GM10248 (cell line): ENCODE measurements at regions not wholly inside any gene's neighbourhood (a gene's known extent, or its start where the extent isn't known, plus 50 kb on each side); places are given as distances from the start of the nearest gene placed in this dataset.

Experiments used
- CTCF ChIA-PET: fragments of 300-600 bp; sonication (Branson Sonifier 250); formaldehyde crosslinking; extraction: SDS; loops from one replicate; lab custom pipeline; 2021; ENCODE audit warnings: antibody characterized with exemption; lab: Yijun Ruan, JAX
- POLR2A ChIA-PET: fragments of 350-650 bp; sonication (Branson Sonifier 250); formaldehyde crosslinking; extraction: SDS; loops from one replicate; lab custom pipeline; 2020; ENCODE audit warnings: antibody characterized with exemption; lab: Yijun Ruan, JAX
- DNase-seq: peaks from one replicate; pipeline ENCODE4 v3.0.0; 2012; ENCODE audit errors: extremely low spot score
- TF ChIP-seq, protein P1 (sequence below): IDR thresholded peaks from 2 replicates; pipeline ENCODE4 v1.5.1; 2012; ENCODE audit warnings: mild to moderate bottlenecking, low read depth; ENCODE audit errors: extremely low read depth, missing control alignments, control extremely low read depth

DNA sequence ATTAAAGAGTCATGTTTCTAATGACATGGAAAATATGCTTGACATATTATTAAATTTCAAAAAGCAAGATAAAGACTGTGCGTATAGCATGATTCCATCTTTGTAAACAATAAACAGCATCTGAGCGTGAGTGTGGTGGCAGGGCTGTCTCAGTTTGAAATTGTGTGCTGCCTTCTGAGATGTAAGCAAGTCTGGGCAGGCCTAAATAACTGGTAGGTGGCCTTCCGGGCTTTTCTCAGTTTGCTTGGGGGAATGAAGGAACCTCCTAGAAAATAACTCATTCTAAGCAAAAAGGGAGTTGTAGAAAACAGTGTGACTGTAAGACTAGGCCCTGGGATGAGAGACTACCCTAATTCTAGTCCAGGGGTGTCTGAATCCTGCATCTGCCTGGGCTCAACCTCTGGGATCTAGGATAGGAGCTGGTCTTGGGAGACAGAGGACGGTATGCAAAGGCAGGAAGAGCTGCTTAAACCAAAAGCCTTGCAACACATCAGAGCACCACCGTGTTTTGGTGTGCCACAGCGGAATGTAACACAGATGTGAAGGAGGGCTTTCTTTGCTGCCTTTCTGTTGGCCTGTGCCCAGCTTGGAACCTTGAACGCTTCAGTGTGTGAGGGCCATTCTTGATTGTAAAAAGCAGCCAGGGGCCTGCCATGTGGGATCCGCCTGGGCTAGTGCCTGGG lies 63.5 kb upstream of the L3MBTL3 start:
- TF ChIP-seq, protein P1, sequence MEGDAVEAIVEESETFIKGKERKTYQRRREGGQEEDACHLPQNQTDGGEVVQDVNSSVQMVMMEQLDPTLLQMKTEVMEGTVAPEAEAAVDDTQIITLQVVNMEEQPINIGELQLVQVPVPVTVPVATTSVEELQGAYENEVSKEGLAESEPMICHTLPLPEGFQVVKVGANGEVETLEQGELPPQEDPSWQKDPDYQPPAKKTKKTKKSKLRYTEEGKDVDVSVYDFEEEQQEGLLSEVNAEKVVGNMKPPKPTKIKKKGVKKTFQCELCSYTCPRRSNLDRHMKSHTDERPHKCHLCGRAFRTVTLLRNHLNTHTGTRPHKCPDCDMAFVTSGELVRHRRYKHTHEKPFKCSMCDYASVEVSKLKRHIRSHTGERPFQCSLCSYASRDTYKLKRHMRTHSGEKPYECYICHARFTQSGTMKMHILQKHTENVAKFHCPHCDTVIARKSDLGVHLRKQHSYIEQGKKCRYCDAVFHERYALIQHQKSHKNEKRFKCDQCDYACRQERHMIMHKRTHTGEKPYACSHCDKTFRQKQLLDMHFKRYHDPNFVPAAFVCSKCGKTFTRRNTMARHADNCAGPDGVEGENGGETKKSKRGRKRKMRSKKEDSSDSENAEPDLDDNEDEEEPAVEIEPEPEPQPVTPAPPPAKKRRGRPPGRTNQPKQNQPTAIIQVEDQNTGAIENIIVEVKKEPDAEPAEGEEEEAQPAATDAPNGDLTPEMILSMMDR: no peak
- POLR2A ChIA-PET: no interaction called here
- no peak for DNase-seq
- CTCF ChIA-PET: interaction anchor here (1.0 to 1.3 kb wide), 2 partner anchors 25 to 33 kb away, joined by 3 read pairs; no protein-coding TSS in a partner anchor

DNA sequence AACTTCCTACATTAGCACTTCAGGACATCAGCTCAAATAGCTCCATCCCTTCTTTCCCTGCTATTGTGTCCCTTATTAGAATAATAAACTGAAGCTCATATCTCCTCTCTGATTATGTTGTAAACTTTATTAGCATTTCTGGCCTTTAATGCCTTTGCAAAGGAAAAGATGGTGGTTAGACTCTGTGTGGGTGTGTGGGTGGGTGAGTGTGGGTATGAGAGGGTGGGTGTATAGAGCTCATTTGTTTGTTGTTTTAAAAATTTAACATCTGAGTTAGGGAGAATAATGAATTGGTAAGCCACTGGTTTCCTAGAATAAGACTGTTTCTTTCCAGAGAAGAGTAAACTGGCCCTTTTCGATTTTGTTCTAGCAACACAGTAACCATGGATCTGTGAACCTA lies 70.6 kb upstream of the L3MBTL3 start:
- POLR2A ChIA-PET: no interaction called here
- CTCF ChIA-PET: interaction anchor here (1.1 to 1.5 kb wide), 5 partner anchors 9 to 19 kb away, joined by 3 to 6 read pairs (median 5); no protein-coding TSS in a partner anchor
- TF ChIP-seq, protein P1: no peak
- no peak for DNase-seq

DNA sequence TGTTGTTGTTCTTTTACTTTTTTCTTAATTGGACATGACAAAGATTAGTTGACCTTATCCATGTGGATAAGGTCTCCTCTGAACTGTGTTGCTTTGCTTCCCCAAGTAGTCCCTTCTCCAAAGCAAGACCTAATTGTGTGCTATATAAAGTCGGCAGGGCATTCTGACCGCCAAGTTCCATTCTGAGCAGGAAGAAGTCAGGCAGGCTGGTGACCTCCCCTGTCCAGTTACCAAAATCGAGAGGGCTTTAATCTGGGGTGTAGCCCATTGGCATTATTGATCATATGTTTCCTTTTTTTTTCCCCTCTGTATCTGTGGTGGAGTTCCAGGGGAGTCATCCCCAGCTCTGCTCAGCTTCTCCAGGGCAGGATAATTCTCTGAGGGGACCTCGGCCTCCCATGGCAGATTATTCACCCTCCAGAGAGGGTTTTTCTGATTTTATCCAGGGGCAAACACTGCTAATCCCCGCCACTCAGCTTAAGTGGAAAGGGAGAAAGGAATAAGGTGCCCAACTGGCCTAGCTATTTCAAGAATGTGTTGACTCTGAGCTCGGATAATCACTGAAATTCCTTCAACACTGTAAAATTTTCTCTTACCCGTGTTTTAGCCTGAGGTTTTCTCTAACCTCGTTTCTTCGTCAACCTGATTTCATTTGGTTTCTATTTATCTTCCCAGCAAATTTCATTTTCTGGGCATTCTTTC lies 71.8 kb upstream of the L3MBTL3 start:
- ChIA-PET POLR2A (no interaction called here), CTCF (interaction anchor here (1.5 kb wide), 1 partner anchor 8 kb away, joined by 6 read pairs; no protein-coding TSS in a partner anchor)
- TF ChIP-seq, protein P1: no peak
- DNase-seq: no peak

DNA sequence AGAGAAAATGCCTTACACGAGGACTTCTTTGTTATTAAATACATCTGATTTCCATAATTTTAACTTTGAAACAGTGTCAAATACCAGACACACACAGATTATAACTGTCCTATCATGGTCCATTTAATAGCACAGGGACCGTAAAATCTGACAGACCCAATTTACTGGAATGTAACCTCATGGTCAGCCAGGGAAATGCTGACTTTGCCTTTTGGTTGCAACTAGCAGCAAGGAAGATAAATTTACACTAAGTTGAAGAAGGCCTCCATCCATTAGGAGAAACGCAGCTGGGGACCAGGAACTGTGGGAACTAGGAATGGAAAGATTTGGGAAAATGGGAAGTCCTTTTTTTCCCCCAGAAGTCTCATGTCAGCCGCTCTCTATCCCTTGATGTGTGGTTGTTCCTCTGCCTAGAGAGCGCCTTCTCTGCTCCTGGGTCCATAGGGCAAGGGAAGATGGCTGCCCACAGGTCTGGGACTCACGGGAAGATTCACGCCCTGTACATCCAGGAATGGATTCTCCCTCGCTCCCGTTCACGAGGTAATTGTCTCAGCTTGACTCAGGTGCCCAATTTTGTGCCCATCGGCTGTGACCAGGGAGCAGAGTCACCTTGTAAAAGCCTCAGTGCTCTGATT lies 74.6 kb upstream of the L3MBTL3 start:
- ChIA-PET CTCF (interaction anchor here (0.7 to 1.1 kb wide), 2 partner anchors 14 to 35 kb away, joined by 3 read pairs; no protein-coding TSS in a partner anchor), POLR2A (no interaction called here)
- no peak for DNase-seq
- TF ChIP-seq, protein P1: no peak

DNA sequence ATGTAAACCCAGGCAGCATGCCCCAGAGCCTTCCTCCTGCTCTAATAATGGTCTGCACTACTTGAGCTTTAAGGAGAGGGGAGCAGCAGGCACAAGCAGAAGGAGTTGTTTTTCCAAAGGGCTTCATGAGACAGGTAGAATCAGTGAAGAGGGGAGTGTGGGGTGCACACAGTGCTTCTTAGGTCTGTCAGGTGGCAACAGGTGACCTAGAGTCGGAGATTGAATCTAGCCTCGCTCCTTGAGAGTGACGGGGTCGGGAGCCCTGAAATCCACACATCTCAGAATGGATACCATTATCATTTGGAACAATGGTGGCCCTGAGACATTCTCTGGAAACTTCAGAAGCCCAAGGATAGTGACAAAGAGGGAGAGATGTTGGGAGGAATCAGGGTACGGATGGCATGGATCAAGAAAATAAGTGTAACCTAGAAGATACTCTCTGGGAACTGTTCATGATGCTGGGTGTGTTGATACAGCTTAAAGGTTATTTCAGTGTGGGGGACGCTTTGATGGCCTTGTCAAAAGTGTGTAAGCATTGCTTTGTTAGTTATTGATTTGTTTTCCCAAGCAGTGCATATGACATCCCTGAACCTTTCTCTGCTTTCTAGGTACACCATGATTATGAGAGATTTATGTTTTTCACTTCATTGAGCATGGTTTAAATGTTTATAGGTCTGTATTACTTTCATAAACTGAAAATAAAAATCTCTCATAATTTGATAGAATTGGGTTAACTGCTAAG lies 77.8 kb upstream of the L3MBTL3 start:
- POLR2A ChIA-PET: no interaction called here
- DNase-seq: no peak
- TF ChIP-seq, protein P1: no peak
- CTCF ChIA-PET: interaction anchor here (1.3 kb wide), 1 partner anchor 9 kb away, joined by 3 read pairs; no protein-coding TSS in a partner anchor
